ENCODE measurements at regions not wholly inside any gene's neighbourhood (a gene's known extent, or its start where the extent isn't known, plus 50 kb on each side); places are given as distances from the start of the nearest gene placed in this dataset.

GRCh38 chr3:127439621-127440020 lies 150.9 kb downstream of the TPRA1 start:
- TF ChIP-seq ATF3 (CRISPR knock-in tag; conservative IDR thresholded peaks at IDR 0.05) (no peak), USF2 (CRISPR knock-in tag; IDR thresholded peaks at IDR 0.05) (no peak)
- Mint-ChIP-seq H3K4me1 (peaks cover 10% of the 10 kb centered on the region), H3K9me3 (0 out of 2 replicates have a peak, but pooled peaks cover 2% of the 10 kb centered on the region), H3K27ac (no peak overlapping the region), H3K36me3 (no peaks in the 10 kb centered on the region), H3K27me3 (ENCODE audit: low read depth) (no peaks in the 10 kb centered on the region), H3K4me3 (no peak overlapping the region)
- CTCF ChIA-PET: interaction anchor here (1.2 to 1.9 kb wide), 3 partner anchors 16 to 65 kb away, joined by 3 to 7 read pairs (median 6); no protein-coding TSS in a partner anchor
- no peak for DNase-seq (ENCODE audit: low spot score)
- POLR2A ChIA-PET: no interaction called here
- no peak for ATAC-seq

DNA sequence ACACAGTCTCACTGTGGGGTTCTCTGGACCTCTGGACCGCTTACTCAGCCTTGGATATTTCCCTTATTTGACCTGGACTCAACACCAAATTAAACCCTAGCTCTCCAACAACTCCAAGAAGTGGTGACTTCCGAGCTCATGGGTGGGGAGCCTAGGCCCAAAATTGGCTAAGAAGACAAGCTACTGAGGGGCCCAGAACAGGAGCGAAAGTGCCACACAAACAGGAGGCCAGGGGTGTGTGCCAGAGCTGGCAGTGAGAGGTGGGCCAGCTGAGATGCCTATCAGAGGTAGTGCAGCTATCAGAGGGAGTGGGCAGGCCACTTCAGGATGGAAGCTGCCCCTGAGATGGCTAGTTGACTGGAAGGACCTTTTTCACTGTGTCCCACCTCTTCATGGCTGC lies 151.1 kb upstream of the PRR20G start:
- CTCF ChIA-PET: interaction anchor here (0.8 to 1.2 kb wide), 2 partner anchors 17 to 65 kb away, joined by 3 read pairs; no protein-coding TSS in a partner anchor
- no peak overlapping the region for H3K4me3 Mint-ChIP-seq
- TF ChIP-seq NR1H2 (CRISPR knock-in tag; IDR thresholded peaks at IDR 0.05) (no peak), ZNF121 (CRISPR knock-in tag; IDR thresholded peaks at IDR 0.05) (no peak), ZNF425 (CRISPR knock-in tag; conservative IDR thresholded peaks at IDR 0.05) (no peak), FOXP1 (CRISPR knock-in tag; IDR thresholded peaks at IDR 0.05; ENCODE audit: borderline replicate concordance) (no peak), TEAD4 (CRISPR knock-in tag; IDR thresholded peaks at IDR 0.05) (no peak), HMGXB4 (CRISPR knock-in tag; IDR thresholded peaks at IDR 0.05) (no peak), ZNF512 (CRISPR knock-in tag; IDR thresholded peaks at IDR 0.05; ENCODE audit: borderline replicate concordance) (no peak), SMAD4 (CRISPR knock-in tag; IDR thresholded peaks at IDR 0.05) (no peak), TCF7 (CRISPR knock-in tag; IDR thresholded peaks at IDR 0.05; ENCODE audit: low read depth) (no peak), ZNF138 (CRISPR knock-in tag; conservative IDR thresholded peaks at IDR 0.05) (no peak), KAT7 (CRISPR knock-in tag; IDR thresholded peaks at IDR 0.05; ENCODE audit: borderline replicate concordance) (no peak), RELA (CRISPR knock-in tag; IDR thresholded peaks at IDR 0.05; ENCODE audit: borderline replicate concordance) (no peak), ZNF396 (CRISPR knock-in tag; IDR thresholded peaks at IDR 0.05; ENCODE audit: borderline replicate concordance) (no peak), IRF2 (CRISPR knock-in tag; IDR thresholded peaks at IDR 0.05; ENCODE audit: borderline replicate concordance, low read depth) (no peak), RORB (CRISPR knock-in tag; IDR thresholded peaks at IDR 0.05) (no peak), ZSCAN18 (CRISPR knock-in tag; IDR thresholded peaks at IDR 0.05) (no peak)
- TF ChIP-seq, protein P1, sequence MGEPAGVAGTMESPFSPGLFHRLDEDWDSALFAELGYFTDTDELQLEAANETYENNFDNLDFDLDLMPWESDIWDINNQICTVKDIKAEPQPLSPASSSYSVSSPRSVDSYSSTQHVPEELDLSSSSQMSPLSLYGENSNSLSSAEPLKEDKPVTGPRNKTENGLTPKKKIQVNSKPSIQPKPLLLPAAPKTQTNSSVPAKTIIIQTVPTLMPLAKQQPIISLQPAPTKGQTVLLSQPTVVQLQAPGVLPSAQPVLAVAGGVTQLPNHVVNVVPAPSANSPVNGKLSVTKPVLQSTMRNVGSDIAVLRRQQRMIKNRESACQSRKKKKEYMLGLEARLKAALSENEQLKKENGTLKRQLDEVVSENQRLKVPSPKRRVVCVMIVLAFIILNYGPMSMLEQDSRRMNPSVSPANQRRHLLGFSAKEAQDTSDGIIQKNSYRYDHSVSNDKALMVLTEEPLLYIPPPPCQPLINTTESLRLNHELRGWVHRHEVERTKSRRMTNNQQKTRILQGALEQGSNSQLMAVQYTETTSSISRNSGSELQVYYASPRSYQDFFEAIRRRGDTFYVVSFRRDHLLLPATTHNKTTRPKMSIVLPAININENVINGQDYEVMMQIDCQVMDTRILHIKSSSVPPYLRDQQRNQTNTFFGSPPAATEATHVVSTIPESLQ (CRISPR knock-in tag; IDR thresholded peaks at IDR 0.05): no peak
- TF ChIP-seq, protein P2, sequence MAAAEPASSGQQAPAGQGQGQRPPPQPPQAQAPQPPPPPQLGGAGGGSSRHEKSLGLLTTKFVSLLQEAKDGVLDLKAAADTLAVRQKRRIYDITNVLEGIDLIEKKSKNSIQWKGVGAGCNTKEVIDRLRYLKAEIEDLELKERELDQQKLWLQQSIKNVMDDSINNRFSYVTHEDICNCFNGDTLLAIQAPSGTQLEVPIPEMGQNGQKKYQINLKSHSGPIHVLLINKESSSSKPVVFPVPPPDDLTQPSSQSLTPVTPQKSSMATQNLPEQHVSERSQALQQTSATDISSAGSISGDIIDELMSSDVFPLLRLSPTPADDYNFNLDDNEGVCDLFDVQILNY (CRISPR knock-in tag; IDR thresholded peaks at IDR 0.05): no peak
- H3K36me3 Mint-ChIP-seq: no peaks in the 10 kb centered on the region
- POLR2A ChIA-PET: no interaction called here
- ATAC-seq (no peak), DNase-seq (ENCODE audit: low spot score) (no peak)
- H3K27me3 Mint-ChIP-seq (ENCODE audit: low read depth): no peaks in the 10 kb centered on the region
- peaks cover 10% of the 10 kb centered on the region for H3K4me1 Mint-ChIP-seq
- H3K27ac Mint-ChIP-seq: no peak overlapping the region
- H3K9me3 Mint-ChIP-seq: 0 out of 2 replicates have a peak, but pooled peaks cover 2% of the 10 kb centered on the region

Measured in WTC11 (cell line).